HepG2 (cell line): ENCODE measurements at regions not wholly inside any gene's neighbourhood (a gene's known extent, or its start where the extent isn't known, plus 50 kb on each side); places are given as distances from the start of the nearest gene placed in this dataset.

Experiments
- ATAC-seq: fragments of 200-7000 bp; cut with Tn5 transposase; 3 replicates; pipeline ENCODE4 v1.9.1; 2020; ENCODE audit warnings: mild to moderate bottlenecking, moderate library complexity
- BruUV-seq: library from RNA; stranded (reverse); fragments of 400-500 nt; replicated peaks from 2 replicates; lab custom pipeline; 2021; lab: Mats Ljungman, UMichigan
- CTCF ChIA-PET: fragments of 300-600 bp; formaldehyde crosslinking; extraction: SDS; loops from one replicate; lab custom pipeline; 2021; ENCODE audit warnings: low total read pairs, inconsistent platforms, low intra/inter-chr PET ratio; lab: Yijun Ruan, JAX
- POLR2A ChIA-PET: fragments of 350-600 bp; sonication (Branson Sonifier 250); formaldehyde crosslinking; loops from one replicate; lab custom pipeline; 2020; ENCODE audit warnings: antibody characterized with exemption, inconsistent platforms; lab: Yijun Ruan, JAX
- DNase-seq: peaks from one replicate; pipeline ENCODE4 v3.0.0-alpha.2; 2015; ENCODE audit warnings: low spot score
- FAIRE-seq: peaks from 3 replicates; lab custom pipeline; 2011; peaks lifted over from hg19 to GRCh38; lab: Jason Lieb, UNC
- H2AFZ ChIP-seq: one replicate; pipeline ENCODE4 v1.6.1; 2011; ENCODE audit warnings: low read length, inconsistent platforms
- H3K27ac ChIP-seq: fragments of 300-600 bp; 3 replicates; pipeline ENCODE4 v1.8.0; 2011; ENCODE audit warnings: mixed run types, mild to moderate bottlenecking, mixed read lengths, low read length, inconsistent platforms; ENCODE audit not compliant: insufficient read depth; ENCODE audit errors: extremely low read length
- H3K27me3 ChIP-seq, 2 experiments: fragments of 200-600 bp in 1 of 2; 2 replicates in 1 of 2; 3 replicates in 1 of 2; pipeline versions ENCODE4 v1.6.0 to v1.8.0; 2011; ENCODE audit warnings: low read length in 2 of 2, mild to moderate bottlenecking in 2 of 2, moderate library complexity in 2 of 2, inconsistent platforms in 1 of 2; ENCODE audit not compliant: insufficient read depth in 2 of 2, control insufficient read depth in 1 of 2
- H3K36me3 ChIP-seq, 2 experiments: fragments of 200-600 bp in 1 of 2; replicated peaks in 1 of 2; 2 replicates in 1 of 2; 3 replicates in 1 of 2; pipeline versions ENCODE4 v1.5.1 to v1.8.0; 2011; ENCODE audit warnings: low read length in 2 of 2, inconsistent platforms in 1 of 2; ENCODE audit not compliant: insufficient read depth in 2 of 2, control insufficient read depth in 1 of 2
- H3K4me1 ChIP-seq: 2 replicates; pipeline ENCODE4 v1.5.1; 2012; ENCODE audit warnings: low read length, inconsistent platforms; ENCODE audit not compliant: insufficient read depth
- H3K4me2 ChIP-seq: 2 replicates; pipeline ENCODE4 v1.6.0; 2011; ENCODE audit warnings: low read depth, low read length, inconsistent platforms
- H3K4me3 ChIP-seq, 3 experiments: fragments of 200-600 bp in 1 of 3; sonication (generic), shearing (Covaris generic) in 1 of 3; replicated peaks in 1 of 3; 2 replicates each; pipeline ENCODE4 v1.5.1; 2011 to 2016; ENCODE audit warnings: low read length in 3 of 3, inconsistent platforms in 2 of 3, low read depth in 2 of 3, mild to moderate bottlenecking in 2 of 3, control low read depth in 1 of 3, mixed read lengths in 1 of 3; ENCODE audit not compliant: insufficient read depth in 1 of 3
- H3K79me2 ChIP-seq: one replicate; pipeline ENCODE4 v1.6.1; 2011; ENCODE audit warnings: low read length, inconsistent platforms; ENCODE audit not compliant: insufficient read depth
- H3K9ac ChIP-seq: 2 replicates; pipeline ENCODE4 v1.6.0; 2011; ENCODE audit warnings: mild to moderate bottlenecking, low read depth, low read length, inconsistent platforms; ENCODE audit not compliant: insufficient read depth
- H3K9me3 ChIP-seq: 2 replicates; pipeline ENCODE4 v1.5.1; 2012; ENCODE audit warnings: mild to moderate bottlenecking, low read length
- H4K20me1 ChIP-seq: 2 replicates; pipeline ENCODE4 v1.6.0; 2011; ENCODE audit warnings: inconsistent platforms, mild to moderate bottlenecking, low read length, moderate library complexity; ENCODE audit not compliant: insufficient read depth
- CBX5 ChIP-seq: sonication (generic); formaldehyde crosslinking; IDR thresholded peaks from 2 replicates; pipeline ENCODE4 v1.4.0; 2020; ENCODE audit warnings: missing genetic modification reagents, borderline replicate concordance
- CHCHD3 ChIP-seq: sonication (generic); formaldehyde crosslinking; IDR thresholded peaks from 2 replicates; pipeline ENCODE4 v1.8.0; 2022; ENCODE audit warnings: mild to moderate bottlenecking, missing genetic modification reagents, moderate library complexity
- HNF4A ChIP-seq: sonication (generic); formaldehyde crosslinking; IDR thresholded peaks from 2 replicates; pipeline ENCODE4 v1.4.0; 2020; ENCODE audit warnings: missing genetic modification reagents
- NR3C1 ChIP-seq: sonication (generic); formaldehyde crosslinking; IDR thresholded peaks from 2 replicates; pipeline ENCODE4 v1.4.0; 2020; ENCODE audit warnings: missing genetic modification reagents
- RFX3 ChIP-seq: IDR thresholded peaks from 2 replicates; pipeline ENCODE4 v1.6.1; 2016; ENCODE audit warnings: missing biosample characterization, missing genetic modification reagents
- RORA ChIP-seq: sonication (generic); formaldehyde crosslinking; IDR thresholded peaks from 2 replicates; pipeline ENCODE4 v1.5.0; 2020; ENCODE audit warnings: mild to moderate bottlenecking, missing genetic modification reagents, moderate library complexity
- TSC22D2 ChIP-seq: sonication (generic); formaldehyde crosslinking; IDR thresholded peaks from 2 replicates; pipeline ENCODE4 v1.5.1; 2020; ENCODE audit warnings: missing genetic modification reagents, mild to moderate bottlenecking, borderline replicate concordance
- ZNF709 ChIP-seq: sonication (generic); formaldehyde crosslinking; IDR thresholded peaks from 2 replicates; pipeline ENCODE4 v1.5.0; 2020; ENCODE audit warnings: mild to moderate bottlenecking, missing genetic modification reagents
- ZNF781 ChIP-seq: sonication (generic); formaldehyde crosslinking; IDR thresholded peaks from 2 replicates; pipeline ENCODE4 v1.5.1; 2020; ENCODE audit warnings: borderline replicate concordance, mild to moderate bottlenecking, missing genetic modification reagents; ENCODE audit errors: not compliant biosample characterization
- WGBS: methylation state at CpG from one replicate; pipeline ENCODE4 v1.1.6; 2017; ENCODE audit warnings: low lambda C conversion rate; 5-methylcytosine and 5-hydroxymethylcytosine counted together
- in situ Hi-C: cut with HindIII; loops from 2 replicates; pipeline ENCODE4 v1.10.0; 2017; ENCODE audit warnings: low pct_unique_long_range_greater_than_20kb; ENCODE audit not compliant: extremely low pct_ligation_motif_present
- intact Hi-C: fragments of 100-400 bp; cut with micrococcal nuclease; formaldehyde crosslinking; loops from one replicate; pipeline ENCODE4 v1.10.0; 2022; ENCODE audit not compliant: unreplicated experiment
- TF ChIP-seq, protein P1 (sequence below): sonication (generic); formaldehyde crosslinking; IDR thresholded peaks from 2 replicates; pipeline ENCODE4 v1.4.0; 2020; ENCODE audit warnings: mild to moderate bottlenecking, missing genetic modification reagents

DNA sequence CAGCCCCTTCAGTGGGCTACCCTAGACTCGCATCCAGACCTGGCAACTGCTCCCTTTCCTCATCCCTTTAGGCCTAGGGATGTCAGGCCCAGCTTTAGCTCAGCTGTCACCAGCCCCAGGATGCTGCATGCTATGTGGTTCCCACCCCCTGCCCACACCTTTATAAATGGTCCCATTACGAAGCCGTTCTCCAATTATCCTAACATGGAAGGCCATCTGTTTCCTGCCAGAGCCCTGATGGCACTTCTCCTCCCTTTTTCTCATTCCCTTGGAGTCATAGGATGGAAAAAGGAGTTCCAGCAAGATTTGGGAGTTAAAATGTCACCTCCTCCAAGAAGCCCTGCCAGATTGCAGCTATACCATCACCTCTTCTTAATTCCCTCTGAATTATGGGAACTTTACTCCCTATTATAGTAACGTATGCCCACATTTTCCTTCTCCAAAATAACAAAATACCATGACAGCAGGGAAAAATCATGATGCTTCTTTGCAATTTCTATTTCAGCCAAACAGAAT is 205.0 kb upstream of the GRIK3 start (continued):
- no peak for TF ChIP-seq ZNF781 (CRISPR knock-in tag)

DNA sequence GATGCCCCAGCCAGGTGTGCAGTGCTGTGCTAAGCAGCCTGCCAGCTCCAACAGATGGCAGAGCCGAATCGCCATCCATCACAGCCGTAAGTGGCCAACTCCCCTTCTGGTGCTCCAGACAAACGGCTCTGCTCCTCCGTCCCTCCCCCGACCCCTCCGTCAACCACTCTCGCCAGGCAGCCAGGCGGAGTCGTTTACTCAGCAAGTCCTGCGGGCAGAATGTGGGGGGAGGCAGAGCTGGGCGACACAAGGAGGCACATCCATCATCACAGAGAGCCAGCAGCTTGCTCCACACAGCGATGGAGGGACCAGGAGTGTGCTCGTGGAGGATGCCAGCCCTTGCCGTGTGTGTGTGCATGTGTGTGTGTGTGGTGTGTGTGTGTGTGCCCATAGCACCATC is 206.6 kb upstream of the GRIK3 start:
- FAIRE-seq, result no peak
- Histone ChIP-seq H3K9ac (no peak overlapping the region), H3K9me3 (no peaks in the 10 kb centered on the region), H4K20me1 (no peaks in the 10 kb centered on the region), H2AFZ (no peak overlapping the region), H3K79me2 (no peaks in the 10 kb centered on the region), H3K27me3 (peaks cover 0 to 12% of the 10 kb centered on the region in 2 experiments; a peak in 3 of 5 replicates), H3K4me3 (no peak overlapping the region), H3K36me3 (no peaks in the 10 kb centered on the region), H3K27ac (no peak overlapping the region), H3K4me2 (no peak overlapping the region), H3K4me1 (no peaks in the 10 kb centered on the region)
- CTCF ChIA-PET, result no interaction called here
- DNase-seq, result no peak
- intact Hi-C loops, result no loop called here
- POLR2A ChIA-PET, result no interaction called here
- ATAC-seq, result no peak
- TF ChIP-seq CHCHD3 (CRISPR knock-in tag) (no peak), NR3C1 (CRISPR knock-in tag) (no peak), HNF4A (CRISPR knock-in tag) (no peak), TSC22D2 (CRISPR knock-in tag) (no peak), ZNF709 (no peak), RORA (CRISPR knock-in tag) (no peak), CBX5 (CRISPR knock-in tag) (no peak), RFX3 (CRISPR knock-in tag) (no peak)
- TF ChIP-seq, protein P1, sequence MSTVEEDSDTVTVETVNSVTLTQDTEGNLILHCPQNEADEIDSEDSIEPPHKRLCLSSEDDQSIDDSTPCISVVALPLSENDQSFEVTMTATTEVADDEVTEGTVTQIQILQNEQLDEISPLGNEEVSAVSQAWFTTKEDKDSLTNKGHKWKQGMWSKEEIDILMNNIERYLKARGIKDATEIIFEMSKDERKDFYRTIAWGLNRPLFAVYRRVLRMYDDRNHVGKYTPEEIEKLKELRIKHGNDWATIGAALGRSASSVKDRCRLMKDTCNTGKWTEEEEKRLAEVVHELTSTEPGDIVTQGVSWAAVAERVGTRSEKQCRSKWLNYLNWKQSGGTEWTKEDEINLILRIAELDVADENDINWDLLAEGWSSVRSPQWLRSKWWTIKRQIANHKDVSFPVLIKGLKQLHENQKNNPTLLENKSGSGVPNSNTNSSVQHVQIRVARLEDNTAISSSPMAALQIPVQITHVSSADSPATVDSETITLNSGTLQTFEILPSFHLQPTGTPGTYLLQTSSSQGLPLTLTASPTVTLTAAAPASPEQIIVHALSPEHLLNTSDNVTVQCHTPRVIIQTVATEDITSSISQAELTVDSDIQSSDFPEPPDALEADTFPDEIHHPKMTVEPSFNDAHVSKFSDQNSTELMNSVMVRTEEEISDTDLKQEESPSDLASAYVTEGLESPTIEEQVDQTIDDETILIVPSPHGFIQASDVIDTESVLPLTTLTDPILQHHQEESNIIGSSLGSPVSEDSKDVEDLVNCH (CRISPR knock-in tag), result no peak
- BruUV-seq, result no TSS peak
- in situ Hi-C loops, result no loop called here
- no CpG with 5 or more reads among the region's 15 CpGs for WGBS
